H1 (cell line): ENCODE measurements at regions not wholly inside any gene's neighbourhood (a gene's known extent, or its start where the extent isn't known, plus 50 kb on each side); places are given as distances from the start of the nearest gene placed in this dataset.

Experiments
- CHD7 ChIP-seq: fragments of 300-600 bp; sonication (generic); IDR thresholded peaks from 2 replicates; pipeline ENCODE4 v1.7.1; 2012; ENCODE audit warnings: low read length, moderate library complexity, mild to moderate bottlenecking, inconsistent platforms; ENCODE audit not compliant: insufficient replicate concordance
- CREB1 ChIP-seq: IDR thresholded peaks from 2 replicates; pipeline ENCODE4 v1.6.1; 2012; ENCODE audit warnings: inconsistent platforms
- EGR1 ChIP-seq: IDR thresholded peaks from 2 replicates; pipeline ENCODE4 v1.6.1; 2011; ENCODE audit warnings: low read depth, low read length, borderline replicate concordance
- EP300 ChIP-seq, 2 experiments: IDR thresholded peaks; 1 replicate in 1 of 2; 2 replicates in 1 of 2; pipeline ENCODE4 v1.6.1; 2011 to 2012; ENCODE audit warnings: low read depth in 2 of 2, low read length in 2 of 2, mild to moderate bottlenecking in 2 of 2, borderline replicate concordance in 1 of 2, inconsistent platforms in 1 of 2, moderate library complexity in 1 of 2
- HDAC2 ChIP-seq, 2 experiments: fragments of 300-600 bp in 1 of 2; sonication (generic) in 1 of 2; IDR thresholded peaks; 2 replicates each; pipeline ENCODE4 v1.6.1; 2011 to 2012; ENCODE audit warnings: low read depth in 2 of 2, low read length in 2 of 2, mild to moderate bottlenecking in 2 of 2, moderate library complexity in 2 of 2, borderline replicate concordance in 1 of 2, inconsistent platforms in 1 of 2
- KDM4A ChIP-seq: IDR thresholded peaks from one replicate; pipeline ENCODE4 v1.7.1; 2012; ENCODE audit warnings: low read depth, mild to moderate bottlenecking, moderate library complexity, low read length, inconsistent platforms; ENCODE audit not compliant: severe bottlenecking
- POLR2A ChIP-seq, 2 experiments: IDR thresholded peaks; 1 replicate in 1 of 2; 2 replicates in 1 of 2; pipeline ENCODE4 v1.6.1; 2011; ENCODE audit warnings: low read depth in 2 of 2, low read length in 2 of 2, mild to moderate bottlenecking in 2 of 2; ENCODE audit errors: control extremely low read depth in 1 of 2
- RNF2 ChIP-seq: fragments of 200-900, 300-1000 bp; sonication (generic); IDR thresholded peaks from 2 replicates; pipeline ENCODE4 v1.7.1; 2016; ENCODE audit warnings: borderline replicate concordance, low read depth, mild to moderate bottlenecking, antibody characterized with exemption, low read length; ENCODE audit not compliant: poor library complexity, severe bottlenecking; ENCODE audit errors: missing control alignments

- no peak for TF ChIP-seq HDAC2 (IDR thresholded peaks at IDR 0.05; ENCODE audit: borderline replicate concordance in 1 of 2, low read depth in 2 of 2, low read length in 2 of 2)
- TF ChIP-seq KDM4A = no peak
- no peak for TF ChIP-seq EP300 (IDR thresholded peaks at IDR 0.05; ENCODE audit: borderline replicate concordance in 1 of 2, low read depth in 2 of 2, low read length in 2 of 2)
- no peak for TF ChIP-seq POLR2A (IDR thresholded peaks at IDR 0.05; ENCODE audit: control extremely low read depth in 1 of 2, low read depth in 2 of 2, low read length in 2 of 2)
- no peak for TF ChIP-seq CHD7
- TF ChIP-seq RNF2 = no peak
- TF ChIP-seq CREB1 = no peak
- no peak for TF ChIP-seq EGR1
- TF ChIP-seq, all 59 proteins: peak for 0
These were observed 56.4 kb upstream of the HABP2 start (continued) for GRCh38 chr10:113496111-113497109.
